Stimulated activated CD8-positive, alpha-beta memory T cell treated with anti-CD3 and anti-CD28 coated beads, Interleukin-4, amount 100 ng/mL, for 4 hours (primary cell): ENCODE measurements at regions not wholly inside any gene's neighbourhood (a gene's known extent, or its start where the extent isn't known, plus 50 kb on each side); places are given as distances from the start of the nearest gene placed in this dataset.
A peak's percentile ranks its signal among the peaks of the same experiment; 100 is the strongest.

Source experiments
- DNase-seq, 2 donors: peaks; one replicate each; pipeline ENCODE4 v3.0.0-alpha.2; 2020; ENCODE audit warnings: low read depth in 2 of 2, low spot score in 1 of 2

- DNase-seq = no peak
These were observed 172.5 kb downstream of the SMAD2 start for GRCh38 chr18:47758000-47758399.

- DNase-seq = peak in 1 of 2 donors; percentile 12
These were observed 174.0 kb downstream of the SMAD2 start for GRCh38 chr18:47756364-47757016.

- DNase-seq = no peak
These were observed 175.4 kb downstream of the SMAD2 start for GRCh38 chr18:47755102-47755456.

- DNase-seq = peak in 1 of 2 donors; percentile 23
These were observed 176.0 kb downstream of the SMAD2 start for GRCh38 chr18:47754311-47755101.

GRCh38 chr18:47752796-47753645 is 177.4 kb downstream of the SMAD2 start:
- no peak for DNase-seq

- DNase-seq = no peak
These were observed 179.5 kb downstream of the SMAD2 start for GRCh38 chr18:47750889-47751423.

GRCh38 chr18:47749600-47749973 is 180.9 kb downstream of the SMAD2 start:
- no peak for DNase-seq

- DNase-seq = peak; percentile 38 to 58
These were observed 181.4 kb downstream of the SMAD2 start for GRCh38 chr18:47748847-47749599.

GRCh38 chr18:47748093-47748796 is 182.2 kb downstream of the SMAD2 start:
- DNase-seq = no peak

- no peak for DNase-seq
These were observed 183.1 kb downstream of the SMAD2 start for GRCh38 chr18:47747260-47747795.

- no peak for DNase-seq
These were observed 183.8 kb downstream of the SMAD2 start for GRCh38 chr18:47746615-47747014.

- no peak for DNase-seq
These were observed 185.2 kb downstream of the SMAD2 start for GRCh38 chr18:47745227-47745626.

- DNase-seq = no peak
These were observed 192.5 kb downstream of the SMAD2 start for GRCh38 chr18:47737956-47738355.

GRCh38 chr18:47737198-47737830 is 193.1 kb downstream of the SMAD2 start:
- DNase-seq = no peak

GRCh38 chr18:47736376-47737140 is 193.9 kb downstream of the SMAD2 start:
- no peak for DNase-seq

- no peak for DNase-seq
These were observed 195.3 kb downstream of the SMAD2 start for GRCh38 chr18:47735041-47735702.

GRCh38 chr18:47731276-47731675 is 199.2 kb downstream of the SMAD2 start:
- DNase-seq = no peak

GRCh38 chr18:47730795-47731194 is 199.7 kb downstream of the SMAD2 start:
- DNase-seq = no peak
